CD8-positive, alpha-beta memory T cell (primary cell): ENCODE measurements at regions not wholly inside any gene's neighbourhood (a gene's known extent, or its start where the extent isn't known, plus 50 kb on each side); places are given as distances from the start of the nearest gene placed in this dataset.

Experiments
- CTCF ChIA-PET: fragments of 350-600 bp; sonication (Branson Sonifier 250); formaldehyde crosslinking; loops from one replicate; lab custom pipeline; 2021; ENCODE audit warnings: antibody characterized with exemption; lab: Charles Lee
- POLR2A ChIA-PET: fragments of 350-600 bp; sonication (Branson Sonifier 250); formaldehyde crosslinking; loops from one replicate; lab custom pipeline; 2021; ENCODE audit warnings: antibody characterized with exemption; lab: Charles Lee
- DNase-seq, 5 donors: peaks; one replicate each; pipeline versions ENCODE4 v3.0.0 to v3.0.0-alpha.2; 2020 to 2022; ENCODE audit warnings: mixed read lengths in 1 of 5
- H3K27ac ChIP-seq: one replicate; pipeline ENCODE4 v1.7.0; 2013; ENCODE audit warnings: low read depth, mild to moderate bottlenecking, low read length, moderate library complexity
- H3K27me3 ChIP-seq: 2 replicates; pipeline ENCODE4 v1.7.0; 2013; ENCODE audit warnings: low read length, mild to moderate bottlenecking; ENCODE audit not compliant: insufficient read depth, poor library complexity, severe bottlenecking
- H3K36me3 ChIP-seq: 2 replicates; pipeline ENCODE4 v1.7.0; 2013; ENCODE audit warnings: mild to moderate bottlenecking, low read length, moderate library complexity; ENCODE audit not compliant: insufficient read depth
- H3K4me1 ChIP-seq: 2 replicates; pipeline ENCODE4 v1.7.0; 2013; ENCODE audit warnings: mild to moderate bottlenecking, low read length, moderate library complexity; ENCODE audit not compliant: insufficient read depth
- H3K4me3 ChIP-seq: 2 replicates; pipeline ENCODE4 v1.7.0; 2013; ENCODE audit warnings: mild to moderate bottlenecking, low read length
- H3K9me3 ChIP-seq: 2 replicates; pipeline ENCODE4 v1.7.0; 2013; ENCODE audit warnings: mild to moderate bottlenecking, low read length
- H3K27ac Mint-ChIP-seq, 8 donors: one replicate each; pipeline ENCODE4 v1.8.0; 2020 to 2021; ENCODE audit warnings: mixed read lengths in 8 of 8, mild to moderate bottlenecking in 6 of 8, inconsistent platforms in 3 of 8, moderate library complexity in 3 of 8
- H3K27me3 Mint-ChIP-seq, 2 donors: one replicate each; pipeline ENCODE4 v1.8.0; 2020 to 2021; ENCODE audit warnings: mixed read lengths in 2 of 2, mild to moderate bottlenecking in 1 of 2, moderate library complexity in 1 of 2
- H3K36me3 Mint-ChIP-seq, 3 donors: one replicate each; pipeline ENCODE4 v1.8.0; 2020 to 2021; ENCODE audit warnings: mixed read lengths in 3 of 3, inconsistent platforms in 1 of 3, mild to moderate bottlenecking in 1 of 3
- H3K4me1 Mint-ChIP-seq, 3 donors: one replicate each; pipeline ENCODE4 v1.8.0; 2020 to 2021; ENCODE audit warnings: mixed read lengths in 3 of 3, inconsistent platforms in 1 of 3, mild to moderate bottlenecking in 1 of 3
- H3K4me3 Mint-ChIP-seq, 7 donors: one replicate each; pipeline ENCODE4 v1.8.0; 2020 to 2021; ENCODE audit warnings: mixed read lengths in 7 of 7, mild to moderate bottlenecking in 6 of 7, moderate library complexity in 4 of 7, inconsistent platforms in 2 of 7
- H3K9me3 Mint-ChIP-seq, 5 donors: one replicate each; pipeline ENCODE4 v1.8.0; 2020 to 2022; ENCODE audit warnings: mixed read lengths in 5 of 5, mild to moderate bottlenecking in 3 of 5, moderate library complexity in 2 of 5, inconsistent platforms in 1 of 5

- Mint-ChIP-seq H3K4me1 (no peaks in the 10 kb centered on the region), H3K36me3 (no peaks in the 10 kb centered on the region)
- no peak for DNase-seq
Observed at GRCh38 chr4:62327612-62328297, 1127.6 kb downstream of the ADGRL3 start.

GRCh38 chr4:62324215-62324614, 1124.1 kb downstream of the ADGRL3 start:
- Mint-ChIP-seq H3K4me3 (no peak overlapping the region), H3K27ac (no peak overlapping the region), H3K27me3 (no peaks in the 10 kb centered on the region), H3K4me1 (no peaks in the 10 kb centered on the region), H3K36me3 (no peaks in the 10 kb centered on the region), H3K9me3 (peaks cover 5 to 27% (median 10%) of the 10 kb centered on the region in 5 donors)
- no peaks in the 10 kb centered on the region for H3K9me3 ChIP-seq
- H3K36me3 ChIP-seq, result no peaks in the 10 kb centered on the region
- H3K27ac ChIP-seq, result no peak overlapping the region
- ChIA-PET CTCF (no interaction called here), POLR2A (no interaction called here)
- H3K4me1 ChIP-seq, result no peaks in the 10 kb centered on the region
- H3K27me3 ChIP-seq, result no peaks in the 10 kb centered on the region
- no peak for DNase-seq
- no peak overlapping the region for H3K4me3 ChIP-seq

More at GRCh38 chr4:62327612-62328297, 1127.6 kb downstream of the ADGRL3 start:
- no peaks in the 10 kb centered on the region for H3K9me3 ChIP-seq
- CTCF ChIA-PET, result no interaction called here
- no peak overlapping the region for H3K4me3 ChIP-seq
- H3K27ac ChIP-seq, result no peak overlapping the region
- no peak overlapping the region for H3K27ac Mint-ChIP-seq
- H3K4me1 ChIP-seq, result no peaks in the 10 kb centered on the region
- POLR2A ChIA-PET, result no interaction called here
- H3K27me3 ChIP-seq, result no peaks in the 10 kb centered on the region
- no peaks in the 10 kb centered on the region for H3K27me3 Mint-ChIP-seq
- H3K9me3 Mint-ChIP-seq, result peaks cover 4 to 25% (median 11%) of the 10 kb centered on the region in 5 donors
- H3K4me3 Mint-ChIP-seq, result no peak overlapping the region
- no peaks in the 10 kb centered on the region for H3K36me3 ChIP-seq

GRCh38 chr4:62320612-62321011, 1120.5 kb downstream of the ADGRL3 start:
- Mint-ChIP-seq H3K4me1 (no peaks in the 10 kb centered on the region), H3K4me3 (no peak overlapping the region), H3K36me3 (peaks cover 0 to 2% (median 0%) of the 10 kb centered on the region in 3 donors), H3K27ac (no peak overlapping the region), H3K9me3 (peaks cover 0 to 35% (median 16%) of the 10 kb centered on the region in 5 donors), H3K27me3 (no peaks in the 10 kb centered on the region)
- POLR2A ChIA-PET, result no interaction called here
- H3K36me3 ChIP-seq, result no peaks in the 10 kb centered on the region
- no peaks in the 10 kb centered on the region for H3K9me3 ChIP-seq
- no peak overlapping the region for H3K27ac ChIP-seq
- no peaks in the 10 kb centered on the region for H3K27me3 ChIP-seq
- H3K4me3 ChIP-seq, result no peak overlapping the region
- no peak for DNase-seq
- CTCF ChIA-PET, result no interaction called here
- no peaks in the 10 kb centered on the region for H3K4me1 ChIP-seq

GRCh38 chr4:62302710-62303109, 1102.6 kb downstream of the ADGRL3 start:
- H3K9me3 Mint-ChIP-seq, result peaks cover 20 to 34% (median 27%) of the 10 kb centered on the region in 5 donors
- no peak overlapping the region for H3K27ac ChIP-seq

GRCh38 chr4:62301500-62301899, 1101.4 kb downstream of the ADGRL3 start:
- Mint-ChIP-seq H3K36me3 (no peaks in the 10 kb centered on the region), H3K4me1 (no peaks in the 10 kb centered on the region), H3K27ac (no peak overlapping the region), H3K4me3 (no peak overlapping the region), H3K27me3 (no peaks in the 10 kb centered on the region), H3K9me3 (peaks cover 18 to 31% (median 28%) of the 10 kb centered on the region in 5 donors)
- POLR2A ChIA-PET, result no interaction called here
- no peak for DNase-seq
- Histone ChIP-seq H3K27me3 (no peaks in the 10 kb centered on the region), H3K27ac (no peak overlapping the region), H3K4me3 (no peak overlapping the region), H3K36me3 (no peaks in the 10 kb centered on the region), H3K9me3 (no peaks in the 10 kb centered on the region), H3K4me1 (no peaks in the 10 kb centered on the region)
- CTCF ChIA-PET, result no interaction called here

More at GRCh38 chr4:62302710-62303109, 1102.6 kb downstream of the ADGRL3 start:
- no peaks in the 10 kb centered on the region for H3K9me3 ChIP-seq
- no peaks in the 10 kb centered on the region for H3K4me1 ChIP-seq
- no peaks in the 10 kb centered on the region for H3K27me3 ChIP-seq
- POLR2A ChIA-PET, result no interaction called here
- CTCF ChIA-PET, result no interaction called here
- no peak overlapping the region for H3K4me3 ChIP-seq
- H3K36me3 ChIP-seq, result no peaks in the 10 kb centered on the region
- no peak for DNase-seq
- no peak overlapping the region for H3K27ac Mint-ChIP-seq
- H3K4me3 Mint-ChIP-seq, result no peak overlapping the region
- no peaks in the 10 kb centered on the region for H3K27me3 Mint-ChIP-seq
- no peaks in the 10 kb centered on the region for H3K36me3 Mint-ChIP-seq
- H3K4me1 Mint-ChIP-seq, result no peaks in the 10 kb centered on the region

- ChIA-PET POLR2A (no interaction called here), CTCF (no interaction called here)
- DNase-seq, result no peak
- Histone ChIP-seq H3K4me1 (no peaks in the 10 kb centered on the region), H3K27me3 (no peaks in the 10 kb centered on the region), H3K27ac (no peak overlapping the region), H3K9me3 (no peaks in the 10 kb centered on the region), H3K36me3 (no peaks in the 10 kb centered on the region), H3K4me3 (no peak overlapping the region)
- no peaks in the 10 kb centered on the region for H3K36me3 Mint-ChIP-seq
- H3K27me3 Mint-ChIP-seq, result no peaks in the 10 kb centered on the region
- H3K9me3 Mint-ChIP-seq, result peaks cover 9 to 34% (median 21%) of the 10 kb centered on the region in 5 donors
- no peaks in the 10 kb centered on the region for H3K4me1 Mint-ChIP-seq
- H3K4me3 Mint-ChIP-seq, result no peak overlapping the region
- no peak overlapping the region for H3K27ac Mint-ChIP-seq
Observed at GRCh38 chr4:62293551-62293950, 1093.4 kb downstream of the ADGRL3 start.

- Mint-ChIP-seq H3K9me3 (peaks cover 9 to 39% (median 21%) of the 10 kb centered on the region in 5 donors), H3K27me3 (no peaks in the 10 kb centered on the region), H3K4me1 (no peaks in the 10 kb centered on the region), H3K36me3 (no peaks in the 10 kb centered on the region), H3K4me3 (no peak overlapping the region), H3K27ac (no peak overlapping the region)
- CTCF ChIA-PET, result no interaction called here
- H3K4me1 ChIP-seq, result no peaks in the 10 kb centered on the region
- no peak for DNase-seq
- POLR2A ChIA-PET, result no interaction called here
- H3K27ac ChIP-seq, result no peak overlapping the region
- H3K4me3 ChIP-seq, result no peak overlapping the region
- no peaks in the 10 kb centered on the region for H3K9me3 ChIP-seq
- no peaks in the 10 kb centered on the region for H3K27me3 ChIP-seq
- H3K36me3 ChIP-seq, result no peaks in the 10 kb centered on the region
Observed at GRCh38 chr4:62292911-62293310, 1092.8 kb downstream of the ADGRL3 start.

GRCh38 chr4:62288808-62289541, 1088.8 kb downstream of the ADGRL3 start:
- Histone ChIP-seq H3K36me3 (no peaks in the 10 kb centered on the region), H3K27me3 (no peaks in the 10 kb centered on the region), H3K27ac (no peak overlapping the region), H3K4me3 (no peak overlapping the region), H3K9me3 (no peaks in the 10 kb centered on the region), H3K4me1 (no peaks in the 10 kb centered on the region)
- H3K4me3 Mint-ChIP-seq, result no peak overlapping the region
- no peak for DNase-seq
- ChIA-PET CTCF (no interaction called here), POLR2A (no interaction called here)
- H3K4me1 Mint-ChIP-seq, result no peaks in the 10 kb centered on the region
- no peaks in the 10 kb centered on the region for H3K27me3 Mint-ChIP-seq
- no peak overlapping the region for H3K27ac Mint-ChIP-seq
- peaks cover 7 to 29% (median 14%) of the 10 kb centered on the region in 5 donors for H3K9me3 Mint-ChIP-seq
- H3K36me3 Mint-ChIP-seq, result no peaks in the 10 kb centered on the region
